ENCODE measurements at regions not wholly inside any gene's neighbourhood (a gene's known extent, or its start where the extent isn't known, plus 50 kb on each side); places are given as distances from the start of the nearest gene placed in this dataset.

DNA sequence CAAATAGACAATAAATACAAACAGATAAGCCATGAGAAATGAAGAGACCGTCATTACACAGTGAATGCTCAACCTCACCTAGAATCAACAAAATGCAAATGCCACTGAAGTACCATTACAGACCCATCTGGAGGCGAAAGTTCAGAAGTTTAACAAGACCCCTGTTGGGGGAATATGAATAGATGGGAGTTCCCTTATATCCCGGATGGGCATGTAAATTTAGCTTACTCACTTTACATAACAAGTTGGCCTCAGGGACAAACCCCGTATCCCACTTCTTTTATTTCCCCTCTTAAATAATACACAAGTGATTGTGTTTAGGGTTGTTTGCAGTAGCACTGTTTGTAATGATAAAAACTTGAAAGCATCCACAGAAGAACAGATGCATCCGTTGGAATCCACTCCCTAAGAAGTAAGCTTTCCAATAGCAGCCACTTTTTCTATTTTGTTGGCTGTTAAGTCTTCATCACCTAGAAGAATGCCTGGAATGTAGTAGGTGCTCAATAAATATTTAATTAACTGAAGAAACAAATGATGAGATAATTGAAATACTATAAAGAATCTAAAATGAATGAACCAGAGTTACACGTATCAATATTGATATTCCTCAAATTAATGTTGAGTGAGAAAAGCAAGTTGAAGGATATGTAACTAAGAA lies 1076.3 kb upstream of the TENM3 start:
- Histone ChIP-seq H3K27me3 (no peaks in the 10 kb centered on the region), H3K36me3 (no peaks in the 10 kb centered on the region), H3K4me1 (no peaks in the 10 kb centered on the region), H3K9me3 (no peaks in the 10 kb centered on the region), H3K4me3 (no peak overlapping the region), H3K27ac (no peak overlapping the region)
- no peak for TF ChIP-seq POLR2A (IDR thresholded peaks at IDR 0.05)
- TF ChIP-seq, protein P1, sequence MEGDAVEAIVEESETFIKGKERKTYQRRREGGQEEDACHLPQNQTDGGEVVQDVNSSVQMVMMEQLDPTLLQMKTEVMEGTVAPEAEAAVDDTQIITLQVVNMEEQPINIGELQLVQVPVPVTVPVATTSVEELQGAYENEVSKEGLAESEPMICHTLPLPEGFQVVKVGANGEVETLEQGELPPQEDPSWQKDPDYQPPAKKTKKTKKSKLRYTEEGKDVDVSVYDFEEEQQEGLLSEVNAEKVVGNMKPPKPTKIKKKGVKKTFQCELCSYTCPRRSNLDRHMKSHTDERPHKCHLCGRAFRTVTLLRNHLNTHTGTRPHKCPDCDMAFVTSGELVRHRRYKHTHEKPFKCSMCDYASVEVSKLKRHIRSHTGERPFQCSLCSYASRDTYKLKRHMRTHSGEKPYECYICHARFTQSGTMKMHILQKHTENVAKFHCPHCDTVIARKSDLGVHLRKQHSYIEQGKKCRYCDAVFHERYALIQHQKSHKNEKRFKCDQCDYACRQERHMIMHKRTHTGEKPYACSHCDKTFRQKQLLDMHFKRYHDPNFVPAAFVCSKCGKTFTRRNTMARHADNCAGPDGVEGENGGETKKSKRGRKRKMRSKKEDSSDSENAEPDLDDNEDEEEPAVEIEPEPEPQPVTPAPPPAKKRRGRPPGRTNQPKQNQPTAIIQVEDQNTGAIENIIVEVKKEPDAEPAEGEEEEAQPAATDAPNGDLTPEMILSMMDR (IDR thresholded peaks at IDR 0.05), result no peak
- no peak for TF ChIP-seq POLR2AphosphoS5 (IDR thresholded peaks at IDR 0.05; ENCODE audit: insufficient read depth in 1 of 2, low read depth in 1 of 2)
- intact Hi-C loops (cut with DNase I), result no loop called here
- DNase-seq (ENCODE audit: extremely low spot score in 2 of 2), result no peak

DNA sequence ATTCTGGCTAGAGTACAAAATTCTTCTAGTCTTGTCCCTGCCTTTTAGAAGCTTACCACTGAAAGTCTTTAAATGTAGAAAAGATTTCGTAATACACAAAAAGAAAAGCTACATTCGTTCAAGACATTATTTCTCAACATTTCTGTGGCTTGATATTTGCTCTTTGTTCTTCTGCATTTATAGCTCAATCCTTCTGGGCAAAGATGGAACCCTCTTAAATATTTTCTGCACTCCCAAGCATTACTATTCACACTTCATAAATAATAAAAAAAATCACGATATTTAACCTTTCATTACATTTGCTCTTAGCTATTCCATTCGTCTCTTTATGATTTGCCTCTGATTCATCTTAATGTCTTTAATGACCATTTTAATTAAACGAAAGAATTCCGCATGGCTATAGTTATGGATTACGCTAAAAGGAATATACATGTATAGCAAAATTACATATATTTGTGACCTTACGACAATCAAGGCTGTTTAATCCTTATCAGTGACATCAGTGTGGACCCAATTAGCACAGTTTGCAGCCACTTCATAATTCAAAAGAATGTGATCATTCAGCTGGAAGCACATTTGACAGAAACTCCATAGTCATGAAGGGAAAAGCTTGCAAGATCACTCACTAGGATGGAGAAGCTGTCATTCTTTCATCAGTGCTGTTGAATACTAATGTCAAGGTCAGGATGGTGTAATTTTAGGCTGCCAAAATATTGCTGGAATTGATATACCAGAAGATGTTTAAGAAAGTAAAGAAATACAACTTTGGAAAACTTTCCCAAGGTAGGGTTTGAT lies 1075.0 kb upstream of the TENM3 start:
- no peak overlapping the region for H3K4me3 ChIP-seq
- H3K4me1 ChIP-seq, result no peaks in the 10 kb centered on the region
- no peak overlapping the region for H3K27ac ChIP-seq
- no peaks in the 10 kb centered on the region for H3K27me3 ChIP-seq
- no peaks in the 10 kb centered on the region for H3K9me3 ChIP-seq
- no peaks in the 10 kb centered on the region for H3K36me3 ChIP-seq
- TF ChIP-seq, protein P1 (IDR thresholded peaks at IDR 0.05), result no peak
- TF ChIP-seq POLR2AphosphoS5 (IDR thresholded peaks at IDR 0.05; ENCODE audit: insufficient read depth in 1 of 2, low read depth in 1 of 2), result no peak
- TF ChIP-seq POLR2A (IDR thresholded peaks at IDR 0.05), result no peak
- no peak for DNase-seq (ENCODE audit: extremely low spot score in 2 of 2)
- intact Hi-C loops (cut with DNase I), result no loop called here

DNA sequence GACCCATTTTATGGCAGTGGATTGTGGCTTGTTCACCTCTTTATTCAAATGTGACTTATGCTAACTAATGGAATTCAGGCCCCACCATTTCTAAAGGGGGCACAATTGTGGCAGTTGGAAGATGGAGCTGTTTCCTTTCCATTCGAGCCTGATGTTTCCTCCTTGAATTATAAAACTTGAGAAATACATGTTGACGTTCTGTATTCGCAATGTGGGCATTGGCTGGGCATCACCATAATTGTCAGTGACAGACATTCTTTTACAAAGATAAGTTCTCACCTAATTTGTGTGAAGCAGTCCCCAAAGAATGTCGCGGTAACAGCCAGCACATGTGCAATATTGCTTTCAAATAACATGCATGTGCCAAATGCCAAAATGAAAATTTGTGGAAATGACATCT lies 1070.2 kb upstream of the TENM3 start:
- Histone ChIP-seq H3K4me3 (no peak overlapping the region), H3K9me3 (no peaks in the 10 kb centered on the region), H3K27me3 (no peaks in the 10 kb centered on the region), H3K4me1 (no peaks in the 10 kb centered on the region), H3K27ac (no peak overlapping the region), H3K36me3 (no peaks in the 10 kb centered on the region)
- TF ChIP-seq POLR2AphosphoS5 (IDR thresholded peaks at IDR 0.05; ENCODE audit: insufficient read depth in 1 of 2, low read depth in 1 of 2) (no peak), POLR2A (IDR thresholded peaks at IDR 0.05) (no peak)
- TF ChIP-seq, protein P1 (IDR thresholded peaks at IDR 0.05), result no peak
- intact Hi-C loops (cut with DNase I), result loop anchor here (5.0 kb wide), 1 partner anchor 1786 kb away; no protein-coding TSS in a partner anchor
- DNase-seq (ENCODE audit: extremely low spot score in 2 of 2), result no peak

DNA sequence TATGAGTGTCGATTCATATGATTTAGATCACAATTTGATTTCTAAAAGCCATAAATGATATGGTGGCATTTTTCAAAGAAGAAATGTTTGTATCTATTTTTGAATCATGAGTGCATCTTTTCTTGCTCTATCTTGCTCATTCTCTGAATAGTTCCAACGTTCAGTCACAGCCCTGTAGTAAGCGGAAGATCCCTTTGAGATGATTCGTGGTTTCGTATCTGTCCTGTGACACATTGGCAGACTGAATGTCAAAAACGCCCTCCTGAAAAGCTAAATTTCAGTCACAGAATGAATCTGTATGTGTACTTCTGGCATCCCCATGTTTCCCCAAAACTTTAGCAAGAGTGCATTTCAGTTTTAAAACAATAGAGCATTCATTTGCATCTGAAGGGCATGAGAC lies 1066.9 kb upstream of the TENM3 start:
- Histone ChIP-seq H3K9me3 (no peaks in the 10 kb centered on the region), H3K27me3 (no peaks in the 10 kb centered on the region), H3K4me3 (no peak overlapping the region), H3K27ac (no peak overlapping the region), H3K4me1 (no peaks in the 10 kb centered on the region), H3K36me3 (no peaks in the 10 kb centered on the region)
- intact Hi-C loops (cut with DNase I), result no loop called here
- TF ChIP-seq, protein P1 (IDR thresholded peaks at IDR 0.05), result no peak
- TF ChIP-seq POLR2AphosphoS5 (IDR thresholded peaks at IDR 0.05; ENCODE audit: insufficient read depth in 1 of 2, low read depth in 1 of 2) (no peak), POLR2A (IDR thresholded peaks at IDR 0.05) (no peak)
- no peak for DNase-seq (ENCODE audit: extremely low spot score in 2 of 2)

DNA sequence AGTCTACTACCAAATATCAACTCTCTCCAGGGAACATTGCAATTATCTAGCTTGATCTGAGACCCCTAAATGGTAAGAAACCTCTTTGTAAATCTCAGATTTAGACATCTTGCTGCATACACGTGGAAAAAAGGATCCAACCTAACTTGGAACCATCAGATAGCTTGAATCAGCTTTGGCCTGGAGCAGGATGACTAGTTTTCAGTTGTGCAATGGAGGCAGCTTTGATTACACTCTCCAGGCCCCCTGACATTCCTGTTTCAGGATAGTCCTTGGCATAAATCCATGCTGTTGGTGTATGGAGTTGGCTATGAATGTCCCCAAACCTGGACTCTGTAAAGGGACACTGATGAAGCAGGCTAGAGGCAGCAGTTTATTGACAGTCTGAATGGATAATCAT lies 1061.9 kb upstream of the TENM3 start:
- H3K36me3 ChIP-seq, result no peaks in the 10 kb centered on the region
- TF ChIP-seq, protein P1 (IDR thresholded peaks at IDR 0.05), result no peak
- no peak for TF ChIP-seq POLR2A (IDR thresholded peaks at IDR 0.05)
- TF ChIP-seq POLR2AphosphoS5 (IDR thresholded peaks at IDR 0.05; ENCODE audit: insufficient read depth in 1 of 2, low read depth in 1 of 2), result no peak
- no peaks in the 10 kb centered on the region for H3K9me3 ChIP-seq
- no peaks in the 10 kb centered on the region for H3K4me1 ChIP-seq
- no peak overlapping the region for H3K4me3 ChIP-seq
- DNase-seq (ENCODE audit: extremely low spot score in 2 of 2), result no peak
- intact Hi-C loops (cut with DNase I), result no loop called here
- H3K27ac ChIP-seq, result no peak overlapping the region
- H3K27me3 ChIP-seq, result no peaks in the 10 kb centered on the region

Measured in vagina (tissue), 2 donors.